ENCODE measurements at regions not wholly inside any gene's neighbourhood (a gene's known extent, or its start where the extent isn't known, plus 50 kb on each side); places are given as distances from the start of the nearest gene placed in this dataset.

GRCh38 chr6:113351173-113351834, 505.8 kb upstream of the MARCKS start:
- H3K27ac ChIP-seq = peak overlapping the region in 8 of 10 donors; percentile 16 to 35 (median 20)
- intact Hi-C loops (cut with DNase I) = no loop called here
- no peaks in the 10 kb centered on the region for H3K9me3 ChIP-seq
- TF ChIP-seq CTCF (IDR thresholded peaks at IDR 0.05) = no peak
- DNase-seq (peak in 1 of 2 donors; percentile 43), ATAC-seq (peak in 6 of 8 donors; percentile 57 to 86 (median 76))
- no peaks in the 10 kb centered on the region for H3K36me3 ChIP-seq
- 35 to 48% methylated on average over 4 of the region's 4 CpGs for WGBS, 2 donors
- peaks cover 0 to 31% (median 22%) of the 10 kb centered on the region in 9 donors for H3K4me1 ChIP-seq
- H3K4me3 ChIP-seq = no peak overlapping the region
- H3K27me3 ChIP-seq = no peaks in the 10 kb centered on the region

GRCh38 chr6:113352029-113352801, 504.9 kb upstream of the MARCKS start:
- Histone ChIP-seq H3K27ac (peak overlapping the region in 5 of 10 donors; percentile 16 to 41 (median 27)), H3K36me3 (no peaks in the 10 kb centered on the region), H3K4me3 (no peak overlapping the region), H3K9me3 (no peaks in the 10 kb centered on the region), H3K27me3 (no peaks in the 10 kb centered on the region), H3K4me1 (peaks cover 0 to 31% (median 22%) of the 10 kb centered on the region in 9 donors)
- 69 to 79% methylated on average over 3 of the region's 3 CpGs for WGBS, 2 donors
- ATAC-seq (peak in 4 of 8 donors; percentile 10 to 48 (median 42)), DNase-seq (no peak)
- intact Hi-C loops (cut with DNase I) = no loop called here
- no peak for TF ChIP-seq CTCF (IDR thresholded peaks at IDR 0.05)

- DNase-seq (no peak), ATAC-seq (no peak)
- H3K27ac ChIP-seq = peak overlapping the region in 1 of 10 donors; percentile 27
- no peak for TF ChIP-seq CTCF (IDR thresholded peaks at IDR 0.05)
- peaks cover 0 to 31% (median 22%) of the 10 kb centered on the region in 9 donors for H3K4me1 ChIP-seq
- H3K27me3 ChIP-seq = no peaks in the 10 kb centered on the region
- WGBS, 2 donors = 65 to 81% methylated on average over 3 of the region's 3 CpGs
- no peaks in the 10 kb centered on the region for H3K36me3 ChIP-seq
- no peak overlapping the region for H3K4me3 ChIP-seq
- no peaks in the 10 kb centered on the region for H3K9me3 ChIP-seq
- intact Hi-C loops (cut with DNase I) = no loop called here
These were observed 504.3 kb upstream of the MARCKS start for GRCh38 chr6:113352831-113353230.

GRCh38 chr6:113353392-113353791, 503.8 kb upstream of the MARCKS start:
- ATAC-seq (no peak), DNase-seq (no peak)
- 71 to 77% methylated on average over 2 of the region's 2 CpGs for WGBS, 2 donors
- Histone ChIP-seq H3K4me3 (no peak overlapping the region), H3K9me3 (no peaks in the 10 kb centered on the region), H3K4me1 (peaks cover 0 to 31% (median 22%) of the 10 kb centered on the region in 9 donors), H3K27ac (no peak overlapping the region), H3K36me3 (no peaks in the 10 kb centered on the region), H3K27me3 (no peaks in the 10 kb centered on the region)
- no peak for TF ChIP-seq CTCF (IDR thresholded peaks at IDR 0.05)
- intact Hi-C loops (cut with DNase I) = no loop called here
